SK-N-SH (cell line): ENCODE measurements at regions not wholly inside any gene's neighbourhood (a gene's known extent, or its start where the extent isn't known, plus 50 kb on each side); places are given as distances from the start of the nearest gene placed in this dataset.

Source experiments
- CTCF ChIA-PET: fragments of 300-600, 350-600 bp; formaldehyde crosslinking; extraction: SDS; loops from one replicate; lab custom pipeline; 2021; lab: Yijun Ruan, JAX
- POLR2A ChIA-PET: fragments of 350-600 bp; sonication (Branson Sonifier 250); formaldehyde crosslinking; extraction: SDS; loops from one replicate; lab custom pipeline; 2020; ENCODE audit warnings: antibody characterized with exemption, inconsistent platforms; lab: Yijun Ruan, JAX
- DNase-seq: peaks from one replicate; pipeline ENCODE4 v3.0.0; 2012
- H2AFZ ChIP-seq: fragments of 200-600 bp; sonication (generic); 2 replicates; pipeline ENCODE4 v1.8.1; 2016; ENCODE audit warnings: antibody characterized with exemption, mild to moderate bottlenecking, low read depth
- H3F3A ChIP-seq: fragments of 200-600 bp; sonication (generic); replicated peaks from 2 replicates; pipeline ENCODE3; 2016; ENCODE audit warnings: antibody characterized with exemption, mild to moderate bottlenecking; ENCODE audit not compliant: insufficient read depth
- H3K27ac ChIP-seq, 2 experiments: fragments of 200-500 bp in 1 of 2; fragments of 200-600 bp in 1 of 2; sonication (Bioruptor generic) in 1 of 2; sonication (generic), shearing (Covaris generic) in 1 of 2; 2 replicates each; pipeline versions ENCODE4 v1.5.1 to v1.6.1; 2014 to 2016; ENCODE audit warnings: low read depth in 2 of 2, inconsistent platforms in 1 of 2, low read length in 1 of 2, mild to moderate bottlenecking in 1 of 2, mixed read lengths in 1 of 2
- H3K27me3 ChIP-seq: fragments of 200-600 bp; sonication (generic), shearing (Covaris generic); 2 replicates; pipeline ENCODE4 v1.6.1; 2016; ENCODE audit warnings: mixed run types; ENCODE audit not compliant: insufficient read depth
- H3K36me3 ChIP-seq, 2 experiments: fragments of 200-500 bp in 1 of 2; fragments of 200-600 bp in 1 of 2; sonication (Bioruptor generic) in 1 of 2; sonication (generic) in 1 of 2; replicated peaks in 1 of 2; 2 replicates each; pipeline versions ENCODE3 to v1.5.1; 2014 to 2016; ENCODE audit warnings: low read length in 1 of 2, mild to moderate bottlenecking in 1 of 2; ENCODE audit not compliant: insufficient read depth in 2 of 2, control insufficient read depth in 1 of 2
- H3K4me1 ChIP-seq, 2 experiments: fragments of 200-500 bp in 1 of 2; fragments of 200-600 bp in 1 of 2; sonication (Bioruptor generic) in 1 of 2; sonication (generic), shearing (Covaris generic) in 1 of 2; 2 replicates each; pipeline versions ENCODE4 v1.5.1 to v1.6.1; 2014 to 2016; ENCODE audit warnings: low read depth in 1 of 2, low read length in 1 of 2, mixed run types in 1 of 2; ENCODE audit not compliant: insufficient read depth in 2 of 2, control insufficient read depth in 1 of 2
- H3K4me2 ChIP-seq: fragments of 200-600 bp; sonication (generic), shearing (Covaris generic); 2 replicates; pipeline ENCODE4 v1.6.1; 2017; ENCODE audit warnings: mixed run types
- H3K4me3 ChIP-seq, 2 experiments: fragments of 200-500 bp in 1 of 2; fragments of 200-600 bp in 1 of 2; sonication (Bioruptor generic) in 1 of 2; sonication (generic), shearing (Covaris generic) in 1 of 2; 2 replicates each; pipeline versions ENCODE4 v1.5.1 to v1.8.1; 2014 to 2016; ENCODE audit warnings: low read depth in 2 of 2, inconsistent platforms in 1 of 2, low read length in 1 of 2, mild to moderate bottlenecking in 1 of 2, mixed read lengths in 1 of 2, moderate library complexity in 1 of 2
- H3K79me2 ChIP-seq: fragments of 200-600 bp; sonication (generic); 2 replicates; pipeline ENCODE4 v1.8.1; 2017; ENCODE audit warnings: mild to moderate bottlenecking; ENCODE audit not compliant: insufficient read depth
- H3K9ac ChIP-seq: fragments of 200-600 bp; sonication (generic); 2 replicates; pipeline ENCODE4 v1.6.1; 2017; ENCODE audit warnings: mixed run types
- H3K9me2 ChIP-seq: fragments of 200-600 bp; sonication (generic); 2 replicates; pipeline ENCODE4 v1.6.1; 2017; ENCODE audit warnings: mixed run types
- H3K9me3 ChIP-seq: fragments of 200-600 bp; sonication (generic); 2 replicates; pipeline ENCODE4 v1.6.1; 2017; ENCODE audit warnings: mixed run types, mild to moderate bottlenecking, moderate library complexity
- H4K20me1 ChIP-seq: fragments of 200-600 bp; sonication (generic); 2 replicates; pipeline ENCODE4 v1.6.1; 2017; ENCODE audit warnings: mild to moderate bottlenecking, mixed run types; ENCODE audit not compliant: insufficient read depth
- CTCF ChIP-seq: fragments of 200-600 bp; sonication (generic); IDR thresholded peaks from 2 replicates; pipeline ENCODE4 v1.6.1; 2017; ENCODE audit warnings: antibody characterized with exemption, mild to moderate bottlenecking, moderate library complexity
- EP300 ChIP-seq, 2 experiments: IDR thresholded peaks; 2 replicates each; pipeline versions ENCODE4 v1.4.0 to v1.6.1; 2012; ENCODE audit warnings: borderline replicate concordance in 1 of 2, low read depth in 1 of 2, low read length in 1 of 2
- EZH2phosphoT487 ChIP-seq: fragments of 200-600 bp; sonication (generic); IDR thresholded peaks from 2 replicates; pipeline ENCODE4 v1.6.1; 2017; ENCODE audit warnings: low read depth, mixed run types, mild to moderate bottlenecking, antibody characterized with exemption, moderate library complexity, borderline replicate concordance
- FOXJ3 ChIP-seq: sonication (generic); formaldehyde crosslinking; IDR thresholded peaks from 2 replicates; pipeline ENCODE4 v1.5.1; 2020; ENCODE audit warnings: mild to moderate bottlenecking, missing genetic modification reagents
- JUND ChIP-seq: IDR thresholded peaks from 2 replicates; pipeline ENCODE4 v1.4.0; 2012
- MAX ChIP-seq: IDR thresholded peaks from 2 replicates; pipeline ENCODE4 v1.4.0; 2012; ENCODE audit warnings: low read depth
- MEF2A ChIP-seq: IDR thresholded peaks from 2 replicates; pipeline ENCODE4 v1.4.0; 2012; ENCODE audit warnings: low read depth, borderline replicate concordance
- MXI1 ChIP-seq: IDR thresholded peaks from 2 replicates; pipeline ENCODE4 v1.6.1; 2012; ENCODE audit warnings: mild to moderate bottlenecking, low read depth, low read length, improper control_type of control experiment
- PBX3 ChIP-seq: IDR thresholded peaks from 2 replicates; pipeline ENCODE4; 2012
- POLR2AphosphoS5 ChIP-seq: IDR thresholded peaks from 2 replicates; pipeline ENCODE4 v1.6.1; 2012; ENCODE audit warnings: low read depth, low read length
- RCOR1 ChIP-seq: fragments of 150-350 bp; IDR thresholded peaks from 2 replicates; pipeline ENCODE4 v1.6.1; 2017; ENCODE audit warnings: antibody characterized with exemption, low read length
- RFX5 ChIP-seq: IDR thresholded peaks from 2 replicates; pipeline ENCODE4 v1.6.1; 2012; ENCODE audit warnings: mild to moderate bottlenecking, improper control_type of control experiment, low read length
- SIN3A ChIP-seq: IDR thresholded peaks from 2 replicates; pipeline ENCODE4 v1.6.1; 2012; ENCODE audit warnings: low read depth, mild to moderate bottlenecking, low read length, moderate library complexity, borderline replicate concordance
- TEAD4 ChIP-seq: IDR thresholded peaks from 2 replicates; pipeline ENCODE4 v1.4.0; 2012; ENCODE audit warnings: mild to moderate bottlenecking, borderline replicate concordance; ENCODE audit not compliant: insufficient read depth
- USF1 ChIP-seq: IDR thresholded peaks from 2 replicates; pipeline ENCODE4 v1.4.0; 2012; ENCODE audit warnings: low read depth, borderline replicate concordance
- ZBTB33 ChIP-seq: IDR thresholded peaks from 2 replicates; pipeline ENCODE4 v1.4.0; 2012; ENCODE audit warnings: low read depth, borderline replicate concordance
- WGBS: methylation state at CpG from one replicate; pipeline ENCODE4 v1.1.6; 2017; ENCODE audit warnings: low lambda C conversion rate; 5-methylcytosine and 5-hydroxymethylcytosine counted together
- TF ChIP-seq, protein P1 (sequence below): fragments of 150-350 bp; IDR thresholded peaks from 2 replicates; pipeline ENCODE4 v1.6.1; 2016; ENCODE audit warnings: mild to moderate bottlenecking, low read depth, low read length

DNA sequence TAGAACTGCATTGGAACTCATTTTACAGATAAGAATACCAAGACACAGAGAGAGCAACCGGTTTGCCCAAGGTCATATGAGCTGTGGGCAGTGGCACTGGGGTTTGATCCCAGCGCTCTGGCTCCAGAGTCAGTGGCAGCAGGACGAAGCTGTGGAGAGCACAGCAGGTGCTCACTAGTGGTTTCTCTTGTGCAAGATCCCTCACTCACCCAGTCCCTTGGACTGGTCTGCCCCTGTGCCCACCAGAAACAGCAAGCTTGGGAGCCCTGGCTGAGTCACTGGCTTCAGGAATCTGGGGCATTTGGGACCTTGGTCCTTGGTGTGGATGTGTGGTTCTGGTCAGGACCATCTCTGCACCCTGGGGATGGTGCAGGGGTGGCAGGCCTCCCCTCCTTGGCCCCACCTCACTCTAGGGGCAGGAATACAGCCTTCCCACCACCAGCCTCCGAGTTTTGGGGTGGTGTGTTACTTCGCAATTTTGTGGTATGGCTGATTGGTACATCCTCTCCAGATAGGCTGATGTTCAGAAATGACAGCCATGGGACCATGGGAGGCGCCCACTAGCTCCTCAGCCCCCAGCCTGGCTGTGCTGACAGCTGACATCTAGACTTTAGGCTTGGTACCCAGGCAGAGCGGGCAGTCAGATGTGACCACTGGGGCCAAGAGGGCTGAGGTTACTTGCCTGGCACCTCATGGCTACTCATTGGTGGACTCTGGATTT lies 104.6 kb downstream of the LSM3 start:
- Histone ChIP-seq H2AFZ (no peak overlapping the region), H3K4me1 (peaks cover 0 to 17% of the 10 kb centered on the region in 2 experiments; a peak in 2 of 4 replicates), H3K27me3 (no peaks in the 10 kb centered on the region), H3K36me3 (no peaks in the 10 kb centered on the region), H3K4me3 (no peak overlapping the region), H3K79me2 (no peaks in the 10 kb centered on the region), H3K9me2 (no peaks in the 10 kb centered on the region), H3K9me3 (no peaks in the 10 kb centered on the region), H3F3A (no peaks in the 10 kb centered on the region), H3K27ac (no peak overlapping the region), H4K20me1 (no peaks in the 10 kb centered on the region), H3K4me2 (no peak overlapping the region), H3K9ac (no peak overlapping the region)
- DNase-seq, result no peak
- ChIA-PET POLR2A (no interaction called here), CTCF (interaction anchor here (0.7 to 1.7 kb wide), 2 partner anchors 9 to 79 kb away, joined by 4 read pairs; no protein-coding TSS in a partner anchor)
- 53% methylated on average over 3 of the region's 7 CpGs for WGBS
- TF ChIP-seq, protein P1, sequence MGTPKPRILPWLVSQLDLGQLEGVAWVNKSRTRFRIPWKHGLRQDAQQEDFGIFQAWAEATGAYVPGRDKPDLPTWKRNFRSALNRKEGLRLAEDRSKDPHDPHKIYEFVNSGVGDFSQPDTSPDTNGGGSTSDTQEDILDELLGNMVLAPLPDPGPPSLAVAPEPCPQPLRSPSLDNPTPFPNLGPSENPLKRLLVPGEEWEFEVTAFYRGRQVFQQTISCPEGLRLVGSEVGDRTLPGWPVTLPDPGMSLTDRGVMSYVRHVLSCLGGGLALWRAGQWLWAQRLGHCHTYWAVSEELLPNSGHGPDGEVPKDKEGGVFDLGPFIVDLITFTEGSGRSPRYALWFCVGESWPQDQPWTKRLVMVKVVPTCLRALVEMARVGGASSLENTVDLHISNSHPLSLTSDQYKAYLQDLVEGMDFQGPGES, result no peak
- TF ChIP-seq EZH2phosphoT487, result no peak
- TF ChIP-seq MXI1, result no peak
- no peak for TF ChIP-seq TEAD4
- TF ChIP-seq MAX, result no peak
- no peak for TF ChIP-seq CTCF
- TF ChIP-seq SIN3A, result no peak
- TF ChIP-seq RCOR1, result no peak
- TF ChIP-seq USF1, result no peak
- TF ChIP-seq PBX3, result no peak
- TF ChIP-seq JUND, result no peak
- no peak for TF ChIP-seq MEF2A
- no peak for TF ChIP-seq ZBTB33
- no peak for TF ChIP-seq RFX5
- no peak for TF ChIP-seq EP300 (IDR thresholded peaks at IDR 0.05; ENCODE audit: borderline replicate concordance in 1 of 2, low read depth in 1 of 2, low read length in 1 of 2)
- no peak for TF ChIP-seq POLR2AphosphoS5
- no peak for TF ChIP-seq FOXJ3 (CRISPR knock-in tag)
- TF ChIP-seq, all 33 proteins: peak for 0
